KMS-11 (cell line): ENCODE measurements at regions not wholly inside any gene's neighbourhood (a gene's known extent, or its start where the extent isn't known, plus 50 kb on each side); places are given as distances from the start of the nearest gene placed in this dataset.

Source experiments
- H2AFZ ChIP-seq: fragments of 200-600 bp; sonication (generic); 2 replicates; pipeline ENCODE4 v1.6.1; 2016; ENCODE audit warnings: antibody characterized with exemption, mixed run types, low read depth
- H3K27ac ChIP-seq: fragments of 200-600 bp; sonication (generic); 2 replicates; pipeline ENCODE4 v1.6.1; 2016; ENCODE audit warnings: mild to moderate bottlenecking, mixed run types
- H3K27me3 ChIP-seq: fragments of 200-600 bp; sonication (generic); 2 replicates; pipeline ENCODE4 v1.6.1; 2017; ENCODE audit warnings: mild to moderate bottlenecking, low read depth, mixed run types, moderate library complexity; ENCODE audit not compliant: insufficient read depth
- H3K36me3 ChIP-seq: fragments of 200-600 bp; sonication (generic); 2 replicates; pipeline ENCODE4 v1.6.1; 2017; ENCODE audit warnings: mild to moderate bottlenecking, mixed run types; ENCODE audit not compliant: insufficient read depth
- H3K4me1 ChIP-seq: fragments of 200-600 bp; sonication (generic); 2 replicates; pipeline ENCODE4 v1.6.1; 2016; ENCODE audit warnings: mild to moderate bottlenecking, low read depth, mixed run types; ENCODE audit not compliant: poor library complexity, severe bottlenecking
- H3K4me2 ChIP-seq: fragments of 200-600 bp; sonication (generic); 2 replicates; pipeline ENCODE4 v1.7.0; 2016; ENCODE audit warnings: mild to moderate bottlenecking, mixed run types
- H3K4me3 ChIP-seq: fragments of 200-600 bp; sonication (generic); IDR thresholded peaks from 2 replicates; pipeline ENCODE4 v1.6.1; 2017; ENCODE audit warnings: low read depth, low read length, mixed read lengths; ENCODE audit not compliant: insufficient read depth
- H3K79me2 ChIP-seq: fragments of 200-600 bp; sonication (generic); 2 replicates; pipeline ENCODE4 v1.6.1; 2016; ENCODE audit warnings: low read depth, mixed run types; ENCODE audit not compliant: insufficient read depth
- H3K9ac ChIP-seq: fragments of 200-600 bp; sonication (generic); 2 replicates; pipeline ENCODE4 v1.6.1; 2016; ENCODE audit warnings: mild to moderate bottlenecking, mixed run types
- H4K20me1 ChIP-seq: fragments of 200-600 bp; sonication (generic); 2 replicates; pipeline ENCODE4 v1.6.1; 2016; ENCODE audit warnings: mild to moderate bottlenecking, mixed run types; ENCODE audit not compliant: insufficient read depth
- TF ChIP-seq, protein P1 (sequence below): fragments of 200-600 bp; sonication (generic); conservative IDR thresholded peaks from 2 replicates; pipeline ENCODE4 v1.6.1; 2017; ENCODE audit warnings: low read depth, mild to moderate bottlenecking, antibody characterized with exemption, low read length, moderate library complexity, mixed read lengths

DNA sequence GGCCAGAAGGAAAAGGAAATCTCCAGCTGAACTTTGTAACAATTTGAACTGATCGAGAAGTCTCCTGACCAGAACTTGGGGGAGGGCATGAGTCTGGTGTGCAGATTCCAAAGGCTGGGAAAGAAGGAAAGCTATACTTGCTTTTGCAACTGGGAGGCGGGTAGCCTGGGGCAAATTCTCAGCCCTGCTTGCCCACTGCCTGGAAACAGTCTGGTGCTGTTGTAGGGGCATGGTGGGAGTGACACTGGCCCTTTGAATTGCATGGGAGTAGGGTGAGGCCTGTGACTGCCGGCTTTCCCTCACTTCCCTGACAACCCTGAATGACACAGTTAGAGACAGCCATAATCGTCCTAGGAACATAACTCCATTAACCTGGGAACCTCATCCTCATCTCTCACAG, 114.0 kb upstream of the POU1F1 start:
- Histone ChIP-seq H3K36me3 (no peaks in the 10 kb centered on the region), H3K27ac (no peak overlapping the region), H3K79me2 (no peaks in the 10 kb centered on the region), H4K20me1 (no peaks in the 10 kb centered on the region), H3K27me3 (no peaks in the 10 kb centered on the region), H3K4me1 (no peaks in the 10 kb centered on the region), H3K4me3 (no peak overlapping the region), H2AFZ (no peak overlapping the region), H3K4me2 (no peak overlapping the region), H3K9ac (no peak overlapping the region)
- TF ChIP-seq, protein P1, sequence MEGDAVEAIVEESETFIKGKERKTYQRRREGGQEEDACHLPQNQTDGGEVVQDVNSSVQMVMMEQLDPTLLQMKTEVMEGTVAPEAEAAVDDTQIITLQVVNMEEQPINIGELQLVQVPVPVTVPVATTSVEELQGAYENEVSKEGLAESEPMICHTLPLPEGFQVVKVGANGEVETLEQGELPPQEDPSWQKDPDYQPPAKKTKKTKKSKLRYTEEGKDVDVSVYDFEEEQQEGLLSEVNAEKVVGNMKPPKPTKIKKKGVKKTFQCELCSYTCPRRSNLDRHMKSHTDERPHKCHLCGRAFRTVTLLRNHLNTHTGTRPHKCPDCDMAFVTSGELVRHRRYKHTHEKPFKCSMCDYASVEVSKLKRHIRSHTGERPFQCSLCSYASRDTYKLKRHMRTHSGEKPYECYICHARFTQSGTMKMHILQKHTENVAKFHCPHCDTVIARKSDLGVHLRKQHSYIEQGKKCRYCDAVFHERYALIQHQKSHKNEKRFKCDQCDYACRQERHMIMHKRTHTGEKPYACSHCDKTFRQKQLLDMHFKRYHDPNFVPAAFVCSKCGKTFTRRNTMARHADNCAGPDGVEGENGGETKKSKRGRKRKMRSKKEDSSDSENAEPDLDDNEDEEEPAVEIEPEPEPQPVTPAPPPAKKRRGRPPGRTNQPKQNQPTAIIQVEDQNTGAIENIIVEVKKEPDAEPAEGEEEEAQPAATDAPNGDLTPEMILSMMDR, result no peak

DNA sequence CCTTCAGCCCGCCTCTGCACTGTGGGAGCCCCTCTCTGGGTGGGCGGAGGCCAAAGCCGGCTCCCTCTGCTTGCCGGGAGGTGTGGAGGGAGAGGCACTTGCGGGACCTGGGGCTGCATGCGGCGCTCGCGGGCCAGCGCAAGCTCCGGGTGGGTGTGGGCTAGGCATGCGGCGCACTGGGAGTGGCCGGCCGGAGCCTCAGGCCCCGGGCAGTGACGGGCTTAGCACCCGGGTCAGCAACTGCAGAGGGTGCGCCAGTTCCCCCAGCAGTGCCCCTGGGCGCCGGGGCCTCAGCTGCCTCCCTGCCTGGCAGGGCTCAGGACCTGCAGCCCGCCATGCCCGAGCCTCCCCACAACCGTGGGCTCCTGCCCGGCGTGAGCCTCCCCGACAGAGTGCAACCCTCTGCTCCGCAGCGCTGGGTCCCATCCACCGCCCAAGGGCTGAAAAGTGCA, 98.9 kb upstream of the POU1F1 start:
- H3K4me1 ChIP-seq, result no peaks in the 10 kb centered on the region
- no peaks in the 10 kb centered on the region for H3K79me2 ChIP-seq
- no peak overlapping the region for H3K4me2 ChIP-seq
- H3K36me3 ChIP-seq, result no peaks in the 10 kb centered on the region
- no peak overlapping the region for H3K27ac ChIP-seq
- H3K4me3 ChIP-seq, result no peak overlapping the region
- H3K9ac ChIP-seq, result no peak overlapping the region
- no peaks in the 10 kb centered on the region for H4K20me1 ChIP-seq
- no peaks in the 10 kb centered on the region for H3K27me3 ChIP-seq
- TF ChIP-seq, protein P1, result no peak
- H2AFZ ChIP-seq, result no peak overlapping the region

DNA sequence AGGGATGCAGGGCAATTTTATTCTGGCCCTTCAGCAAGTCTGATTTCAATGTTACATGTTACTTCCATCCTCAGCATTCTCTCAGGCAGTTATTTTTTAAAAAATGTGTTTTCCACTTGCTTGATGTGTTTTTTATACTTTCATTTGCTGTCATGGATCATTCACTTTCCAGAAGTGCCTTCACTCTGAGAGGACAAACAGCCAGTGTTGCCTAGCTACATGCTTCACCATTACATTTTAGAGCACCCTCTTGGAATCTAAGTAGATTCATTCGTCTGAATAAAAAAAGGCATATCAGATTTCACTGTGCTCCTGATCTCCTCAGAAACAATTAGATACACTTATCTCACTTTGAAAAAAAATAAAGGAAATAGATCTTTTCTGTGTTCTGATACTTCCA, 93.6 kb upstream of the POU1F1 start:
- no peak overlapping the region for H3K4me2 ChIP-seq
- no peak overlapping the region for H3K4me3 ChIP-seq
- TF ChIP-seq, protein P1, result no peak
- peaks cover 9% of the 10 kb centered on the region for H3K4me1 ChIP-seq
- no peaks in the 10 kb centered on the region for H3K79me2 ChIP-seq
- no peaks in the 10 kb centered on the region for H4K20me1 ChIP-seq
- H3K27ac ChIP-seq, result no peak overlapping the region
- H3K36me3 ChIP-seq, result no peaks in the 10 kb centered on the region
- no peak overlapping the region for H2AFZ ChIP-seq
- no peaks in the 10 kb centered on the region for H3K27me3 ChIP-seq
- no peak overlapping the region for H3K9ac ChIP-seq

DNA sequence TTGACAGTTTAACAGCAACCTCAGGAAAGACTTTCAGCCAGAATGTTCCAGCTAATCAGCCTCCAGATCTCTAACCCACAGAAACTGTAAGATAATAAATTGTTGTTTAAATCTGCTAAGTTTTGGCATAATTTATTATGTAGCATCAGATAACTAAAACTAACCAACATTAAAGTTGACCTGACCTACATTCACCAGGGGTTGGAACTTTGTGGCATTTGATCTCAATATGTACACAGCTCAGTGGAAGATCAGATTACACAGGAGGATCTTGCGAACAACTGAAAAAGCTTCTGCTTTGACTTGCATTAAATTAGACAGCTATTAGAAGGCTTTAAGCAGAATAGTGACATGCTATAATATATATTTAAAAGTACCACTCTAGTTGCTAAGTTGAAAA, 91.4 kb upstream of the POU1F1 start:
- TF ChIP-seq, protein P1, result no peak
- peaks cover 9% of the 10 kb centered on the region for H3K4me1 ChIP-seq

More for the DNA sequence above, 91.4 kb upstream of the POU1F1 start:
- no peak overlapping the region for H3K4me2 ChIP-seq
- no peak overlapping the region for H3K27ac ChIP-seq
- no peak overlapping the region for H2AFZ ChIP-seq
- H3K4me3 ChIP-seq, result no peak overlapping the region
- no peak overlapping the region for H3K9ac ChIP-seq
- no peaks in the 10 kb centered on the region for H3K79me2 ChIP-seq
- H4K20me1 ChIP-seq, result no peaks in the 10 kb centered on the region
- H3K27me3 ChIP-seq, result no peaks in the 10 kb centered on the region
- H3K36me3 ChIP-seq, result no peaks in the 10 kb centered on the region
